Erythroblast (primary cell): ENCODE measurements at regions not wholly inside any gene's neighbourhood (a gene's known extent, or its start where the extent isn't known, plus 50 kb on each side); places are given as distances from the start of the nearest gene placed in this dataset.

ENCODE experiments used
- GATA1 ChIP-seq: IDR thresholded peaks from 2 replicates; pipeline ENCODE4 v1.6.1; 2011; ENCODE audit warnings: low read depth, mild to moderate bottlenecking, control low read depth, low read length, moderate library complexity
- POLR2A ChIP-seq: IDR thresholded peaks from 2 replicates; pipeline ENCODE4 v1.6.1; 2011; ENCODE audit warnings: mild to moderate bottlenecking, low read length

GRCh38 chr12:59895166-59895775 lies 299.4 kb downstream of the SLC16A7 start:
- TF ChIP-seq POLR2A (no peak), GATA1 (no peak)
